Stimulated activated CD8-positive, alpha-beta memory T cell treated with anti-CD3 and anti-CD28 coated beads, Interleukin-15, amount 100 ng/mL, for 48 hours (primary cell): ENCODE measurements at regions not wholly inside any gene's neighbourhood (a gene's known extent, or its start where the extent isn't known, plus 50 kb on each side); places are given as distances from the start of the nearest gene placed in this dataset.
"Not testable (repeated sequence)": the region's sequence is repeated elsewhere in the genome, so short reads cannot be mapped to it uniquely, and the experiment has no call there.

Experiments used
- DNase-seq, 2 donors: peaks; one replicate each; pipeline ENCODE4 v3.0.0-alpha.2; 2020; ENCODE audit warnings: low read depth in 2 of 2

DNA sequence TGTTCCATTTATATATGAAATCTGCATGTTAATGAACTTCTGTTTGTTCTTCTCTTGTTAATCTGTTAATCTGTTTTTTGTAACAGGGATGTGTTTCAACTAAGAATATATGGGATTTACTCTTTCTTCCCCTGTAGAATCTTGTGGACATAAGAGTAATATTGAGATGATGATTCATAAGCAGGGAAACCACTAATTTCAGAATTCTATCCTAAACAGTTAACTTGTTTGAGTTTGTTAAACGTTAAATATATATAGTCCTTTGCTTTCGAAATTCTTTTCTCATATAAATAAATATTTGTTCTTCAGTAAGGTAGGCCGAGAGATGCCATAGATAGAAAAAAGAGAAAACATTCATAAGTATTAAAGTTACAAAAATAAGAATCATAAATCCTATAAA is 1052.2 kb upstream of the SPRY2 start:
- DNase-seq = no peak

DNA sequence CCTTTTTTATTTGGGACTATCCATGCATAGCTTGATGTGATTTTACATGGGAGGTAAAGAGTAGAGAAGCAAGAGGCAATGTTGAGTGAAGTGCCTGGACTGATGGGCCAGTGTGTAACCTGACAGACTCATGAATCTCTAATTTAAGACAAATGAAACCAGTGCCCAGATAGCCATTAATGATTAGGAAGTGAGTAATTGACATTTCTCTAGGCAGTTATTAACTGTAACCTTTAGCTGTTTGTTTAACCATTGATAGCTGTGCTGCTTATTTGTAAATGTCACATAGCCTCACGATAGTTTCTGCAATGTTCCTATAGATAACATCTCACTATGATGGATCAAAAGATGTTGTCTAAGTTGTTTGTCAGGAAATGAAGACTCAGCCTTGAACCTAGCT is 1047.5 kb upstream of the SPRY2 start:
- no peak for DNase-seq

DNA sequence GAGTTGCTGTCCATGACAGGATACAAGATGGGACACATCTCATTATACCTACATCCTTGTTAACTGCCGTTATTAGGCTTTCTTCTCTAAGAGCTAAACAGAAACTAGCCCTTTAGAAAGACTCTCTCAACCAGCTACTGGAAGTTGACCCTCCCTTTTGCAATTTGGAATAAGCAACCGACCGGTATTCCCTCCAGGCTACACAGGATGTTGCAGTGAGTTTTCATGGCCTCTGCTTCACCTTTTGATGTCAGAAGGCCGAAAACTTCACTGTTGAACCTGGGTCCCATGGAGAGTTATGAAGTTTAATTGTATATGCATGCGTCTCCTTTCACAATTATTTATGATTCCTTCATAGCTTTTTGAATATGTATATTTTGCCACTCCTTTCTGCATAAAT is 1042.5 kb upstream of the SPRY2 start:
- DNase-seq = no peak

DNA sequence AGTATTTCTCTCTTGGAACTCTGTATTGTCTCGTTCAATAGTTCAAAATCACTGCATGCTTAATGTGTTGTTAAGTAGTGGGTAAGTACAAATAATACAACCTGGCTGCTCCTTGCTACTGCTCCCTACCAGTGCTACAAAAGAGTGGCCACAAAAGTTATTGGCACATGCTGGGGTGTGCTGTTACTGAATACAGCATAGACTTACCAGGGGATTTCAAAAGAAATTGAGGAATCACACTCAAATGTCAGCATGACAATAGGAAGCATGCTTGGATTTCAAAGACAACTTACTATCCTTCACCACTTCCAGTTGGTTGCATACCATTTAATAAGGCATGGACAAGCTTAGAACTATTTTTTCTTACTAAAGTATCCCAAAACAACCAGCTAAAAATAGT is 1041.3 kb upstream of the SPRY2 start:
- no peak for DNase-seq

DNA sequence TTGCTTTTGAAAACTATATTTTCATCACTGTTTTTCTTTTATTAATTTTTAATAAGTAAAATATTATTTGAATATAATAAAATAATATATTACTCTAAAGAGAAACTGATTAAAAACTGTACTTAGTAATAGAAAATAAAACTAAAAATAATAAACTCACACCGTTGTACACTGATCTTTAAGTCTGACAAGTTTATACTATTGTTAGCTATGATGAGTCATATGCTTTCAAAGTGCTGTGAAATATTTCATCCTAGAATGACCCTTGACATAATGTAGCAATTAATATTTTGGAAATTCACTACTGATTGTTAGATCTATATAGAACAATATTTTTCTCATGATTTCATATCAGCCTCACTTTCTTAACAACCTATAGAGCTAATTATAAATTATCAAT is 1040.6 kb upstream of the SPRY2 start:
- DNase-seq = no peak

DNA sequence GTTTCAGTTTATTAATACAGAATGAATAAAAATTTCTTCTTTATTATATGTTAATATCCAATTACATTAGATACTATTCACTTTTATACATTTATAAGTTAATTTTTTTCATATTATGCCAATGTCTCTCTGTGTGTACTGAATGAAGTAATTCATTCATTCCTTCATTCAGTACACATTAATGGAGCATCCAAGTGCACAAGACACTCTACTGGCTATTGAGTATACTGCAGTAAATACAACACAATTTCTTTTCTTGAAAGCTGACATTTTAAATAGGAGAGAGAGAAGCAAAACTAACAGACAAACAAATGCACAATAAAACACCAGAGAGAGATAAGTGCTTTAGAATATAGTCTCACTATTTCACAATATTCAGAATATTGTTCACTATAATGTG is 1038.3 kb upstream of the SPRY2 start:
- DNase-seq = no peak

DNA sequence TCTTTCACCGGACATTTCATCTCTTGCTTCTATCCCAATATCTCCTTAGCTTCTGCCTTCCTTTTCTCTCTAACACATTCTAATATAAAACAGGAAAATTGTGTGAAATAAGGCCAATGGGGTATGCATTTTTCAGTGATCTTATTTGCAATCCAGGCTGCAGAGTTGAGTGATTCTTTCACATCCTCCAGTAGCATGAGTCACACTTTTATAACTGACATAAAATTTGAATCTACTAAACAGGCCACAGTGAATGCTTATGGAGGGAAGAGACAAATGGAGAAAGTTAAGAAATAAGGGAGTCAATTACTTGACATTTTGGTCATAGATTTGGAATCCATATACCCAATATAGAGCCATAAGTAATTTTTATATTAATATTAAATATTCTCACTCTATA is 1037.0 kb upstream of the SPRY2 start:
- no peak for DNase-seq

DNA sequence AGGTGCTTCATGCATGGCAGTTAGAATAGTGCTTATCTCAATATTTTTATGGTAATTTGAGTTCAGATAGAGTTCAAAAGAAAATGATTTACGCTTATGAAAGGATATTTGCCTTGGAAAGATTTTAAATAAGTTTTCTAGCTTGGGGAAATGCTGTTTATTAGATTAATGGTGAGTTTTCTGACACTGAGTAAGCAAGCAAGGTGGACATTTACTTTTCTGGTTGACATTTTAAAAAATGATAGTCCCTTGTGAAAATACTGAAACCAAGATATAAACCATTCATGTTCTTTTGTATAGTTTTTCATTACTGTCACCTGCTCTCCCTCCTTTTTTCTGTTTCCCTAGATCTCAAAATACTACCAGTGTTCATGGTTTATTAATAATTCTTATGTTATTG is 1034.8 kb upstream of the SPRY2 start:
- DNase-seq = no peak

DNA sequence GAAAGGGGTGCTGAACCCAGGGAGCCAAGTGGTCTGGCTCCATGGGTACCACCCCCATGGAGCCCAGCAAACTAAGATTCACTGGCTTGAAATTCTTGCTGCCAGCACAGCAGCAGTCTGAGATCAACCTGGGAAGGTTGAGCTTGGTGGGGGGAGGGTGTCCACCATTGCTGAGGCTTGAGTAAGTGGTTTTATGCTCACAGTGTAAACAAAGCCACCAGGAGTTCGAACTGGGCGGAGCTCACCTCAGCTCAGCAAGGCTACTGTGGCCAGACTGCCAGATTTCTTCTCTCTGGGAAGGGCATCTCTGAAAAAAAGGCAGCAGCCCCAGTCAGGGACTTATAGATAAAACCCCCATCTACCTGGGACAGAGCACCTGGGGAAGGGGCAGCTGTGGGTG is 1021.8 kb upstream of the SPRY2 start:
- not testable (repeated sequence) for DNase-seq

DNA sequence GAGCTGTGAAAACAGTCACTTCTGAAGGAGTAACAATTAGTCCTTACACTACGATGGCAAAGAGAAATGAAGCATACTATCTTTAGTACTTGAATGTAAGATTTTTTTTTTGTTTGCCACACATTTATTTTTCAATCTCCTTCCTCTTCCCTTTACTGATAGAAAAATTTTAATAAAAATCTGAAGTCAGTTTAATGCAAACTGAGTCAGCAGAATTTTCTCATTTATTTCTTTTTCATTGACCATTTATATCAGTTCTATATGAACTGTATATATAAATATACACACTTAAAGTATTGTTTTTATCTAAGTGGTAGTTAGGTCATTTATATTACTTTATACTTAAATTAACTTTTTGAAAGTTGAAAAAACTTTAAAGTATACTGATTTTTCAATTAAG is 1009.1 kb upstream of the SPRY2 start:
- no peak for DNase-seq

DNA sequence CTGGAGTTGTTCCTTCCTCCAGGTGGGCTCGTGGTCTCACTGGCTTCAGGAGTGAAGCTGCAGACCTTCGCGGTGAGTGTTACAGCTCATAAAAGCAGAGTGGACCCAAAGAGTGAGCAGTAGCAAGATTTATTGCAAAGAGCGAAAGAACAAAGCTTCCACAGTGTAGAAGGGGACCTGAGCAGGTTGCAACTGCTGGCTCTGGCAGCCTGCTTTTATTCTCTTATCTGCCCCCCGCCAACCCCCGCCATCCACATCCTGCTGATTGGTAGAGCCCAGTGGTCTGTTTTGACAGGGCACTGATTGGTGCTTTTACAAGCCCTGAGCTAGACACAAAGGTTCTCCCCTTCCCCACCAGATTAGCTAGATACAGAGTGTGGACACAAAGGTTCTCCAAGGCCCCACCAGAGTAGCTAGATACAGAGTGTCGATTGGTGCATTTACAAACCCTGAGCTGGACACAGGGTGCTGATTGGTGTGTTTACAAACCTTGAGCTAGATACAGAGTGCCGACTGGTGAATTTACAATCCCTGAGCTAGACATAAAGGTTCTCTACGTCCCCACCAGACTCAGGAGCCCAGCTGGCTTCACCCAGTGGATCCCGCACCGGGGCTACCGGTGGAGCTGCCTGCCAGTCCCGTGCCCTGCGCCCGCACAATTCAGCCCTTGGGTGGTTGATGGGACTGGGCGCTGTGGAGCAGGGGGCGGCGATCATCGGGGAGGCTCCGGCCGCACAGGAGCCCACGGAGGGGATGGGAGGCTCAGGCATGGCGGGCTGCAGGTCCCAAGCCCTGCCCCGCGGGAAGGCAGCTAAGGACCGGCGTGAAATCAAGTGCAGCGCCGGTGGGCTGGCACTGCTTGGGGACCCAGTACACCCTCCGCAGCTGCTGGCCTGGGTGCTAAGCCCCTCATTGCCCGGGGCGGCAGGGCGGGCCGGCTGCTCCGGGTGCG is 999.5 kb upstream of the SPRY2 start:
- DNase-seq = not testable (repeated sequence)

DNA sequence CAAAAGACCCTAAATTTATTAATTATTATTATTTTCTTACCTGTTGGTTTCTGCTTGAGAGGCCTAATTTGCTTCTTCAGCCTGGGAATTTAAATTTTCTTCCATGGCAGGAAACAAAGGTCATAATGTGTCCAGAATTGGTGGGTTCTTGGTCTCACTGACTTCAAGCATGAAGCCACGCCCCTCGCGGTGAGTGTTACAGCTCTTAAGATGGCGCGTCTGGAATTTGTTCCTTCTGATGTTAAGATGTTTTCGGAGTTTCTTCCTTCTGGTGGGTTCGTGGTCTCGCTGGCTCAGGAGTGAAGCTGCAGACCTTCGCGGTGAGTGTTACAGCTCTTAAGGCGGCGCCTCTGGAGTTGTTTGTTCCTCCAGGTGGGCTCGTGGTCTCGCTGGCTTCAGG is 998.7 kb upstream of the SPRY2 start:
- not testable (repeated sequence) for DNase-seq

DNA sequence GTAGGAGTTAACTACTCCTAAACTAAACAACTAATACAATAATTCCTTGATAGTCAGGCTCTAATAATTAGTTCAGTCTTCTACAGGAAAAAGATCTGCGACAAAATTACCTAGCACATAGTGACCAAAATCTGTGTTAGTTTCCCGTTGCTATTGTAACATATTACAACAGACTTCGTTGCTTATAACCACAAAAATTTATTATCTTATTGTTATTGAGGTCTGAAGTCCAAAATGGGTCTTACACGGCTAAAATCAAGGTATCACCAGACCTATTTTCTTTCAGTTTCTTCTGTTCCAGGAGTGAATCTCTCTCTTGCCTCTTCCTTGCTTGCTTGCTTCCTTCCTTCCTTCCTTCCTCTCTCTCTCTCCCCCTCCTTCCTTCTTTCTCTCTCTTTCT is 993.6 kb upstream of the SPRY2 start:
- no peak for DNase-seq

DNA sequence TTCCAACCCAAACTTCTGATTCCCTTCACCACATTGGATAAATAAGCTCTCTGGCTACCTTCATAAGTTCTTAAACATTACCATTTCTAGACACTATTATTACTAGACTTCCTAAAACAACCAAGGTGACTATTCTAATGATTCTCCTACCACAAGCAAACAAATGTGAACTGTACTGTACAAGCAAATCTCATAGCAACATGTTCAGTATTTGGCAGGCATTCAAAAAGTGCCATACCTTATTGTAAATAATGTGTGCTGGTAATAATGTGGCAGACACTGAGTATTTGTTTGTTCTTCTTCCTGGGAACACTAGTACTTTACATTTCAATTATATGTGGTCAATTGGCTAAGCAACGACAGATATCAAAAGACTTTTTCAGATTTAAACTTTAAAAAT is 986.0 kb upstream of the SPRY2 start:
- DNase-seq = no peak

DNA sequence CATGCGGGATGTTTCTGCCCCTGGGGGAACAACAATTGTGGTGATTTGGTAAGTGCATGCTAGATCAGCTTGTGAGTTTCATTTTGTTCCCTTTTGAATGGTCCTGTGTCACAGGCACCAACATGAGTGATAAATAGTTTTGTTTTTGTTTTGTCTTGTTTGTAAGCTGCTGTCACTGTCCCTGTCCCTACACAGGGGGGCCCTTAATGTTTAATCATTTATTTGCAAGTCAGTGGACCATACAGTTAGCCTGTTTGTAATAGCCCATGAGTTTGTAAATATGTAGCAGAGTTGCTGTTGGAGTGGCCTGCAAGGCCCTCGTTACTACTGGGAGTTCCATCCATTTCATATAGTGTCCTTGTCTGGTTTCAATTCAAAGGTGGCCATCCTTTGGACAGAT is 979.6 kb upstream of the SPRY2 start:
- no peak for DNase-seq

DNA sequence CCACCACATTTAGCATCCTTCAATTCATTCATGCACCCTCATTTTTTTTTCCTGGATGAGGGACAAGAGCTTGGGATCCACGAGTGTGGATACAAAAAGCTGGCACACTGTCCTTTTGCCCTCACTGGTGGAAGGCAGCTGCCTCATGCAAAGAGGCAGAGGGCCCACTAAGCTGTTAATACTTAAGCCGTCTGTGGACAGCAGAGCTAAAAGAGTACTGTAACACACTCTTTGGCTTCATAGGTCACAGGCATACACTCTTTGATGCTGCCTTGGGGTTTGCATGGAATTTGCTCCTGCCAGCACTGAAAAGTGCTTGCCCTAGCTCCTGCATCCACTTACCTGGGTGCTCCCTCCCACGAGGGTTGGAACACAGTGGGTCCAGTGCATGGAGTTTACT is 978.4 kb upstream of the SPRY2 start:
- no peak for DNase-seq

DNA sequence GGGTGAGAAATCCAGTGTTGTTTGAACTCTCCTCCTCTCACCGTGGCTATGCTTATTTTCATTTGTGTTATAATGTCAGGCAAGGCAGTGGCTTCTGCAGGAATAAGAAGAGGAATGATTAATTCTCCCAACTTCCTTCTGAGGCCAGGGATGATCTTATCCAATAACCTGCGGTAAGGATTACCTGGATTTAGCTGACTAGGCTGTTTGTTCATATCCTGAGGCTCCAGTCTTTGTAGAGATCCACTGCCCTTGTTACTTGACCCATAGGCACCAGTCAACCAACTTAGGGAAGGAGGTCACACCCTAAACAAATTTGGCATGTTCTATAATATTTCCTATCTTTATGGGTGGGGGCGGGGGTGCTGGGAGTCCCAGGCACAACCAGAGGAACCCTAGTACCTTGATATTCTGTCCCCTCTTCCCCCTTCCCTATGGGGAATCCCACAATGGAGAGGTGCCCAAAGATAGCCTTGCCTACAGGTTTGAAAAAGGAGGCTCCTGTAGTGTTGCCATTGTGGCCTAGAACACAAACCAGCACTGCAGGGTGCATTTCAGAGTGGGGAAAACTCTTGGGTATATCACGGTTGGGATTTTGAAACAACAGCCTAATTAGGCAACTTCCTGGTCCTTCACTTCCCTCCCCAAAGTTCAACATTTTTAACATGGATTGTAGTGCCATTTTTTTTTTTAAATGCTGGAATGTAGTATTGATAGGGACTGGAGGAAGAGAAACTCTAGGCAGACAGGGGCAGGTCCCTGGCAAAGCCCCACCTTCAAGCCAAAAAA is 977.5 kb upstream of the SPRY2 start:
- DNase-seq = no peak

DNA sequence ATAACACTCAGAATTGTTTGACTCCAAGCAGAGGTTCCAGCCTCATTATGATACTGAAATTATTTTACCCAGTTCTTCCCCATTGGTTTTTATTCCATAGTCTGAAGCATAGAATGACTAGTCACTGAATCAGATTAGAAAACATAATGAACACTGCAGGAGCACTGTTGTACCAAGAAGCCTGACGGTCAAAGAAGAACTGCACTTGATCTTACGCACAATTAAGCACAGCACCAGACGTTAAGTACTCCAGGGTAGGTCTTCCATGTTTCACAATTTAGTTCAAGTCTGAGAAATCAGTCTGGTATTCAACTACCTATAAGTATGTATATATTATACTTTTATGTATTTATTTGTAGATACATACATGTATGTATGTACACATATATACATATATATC is 973.5 kb upstream of the SPRY2 start:
- no peak for DNase-seq

DNA sequence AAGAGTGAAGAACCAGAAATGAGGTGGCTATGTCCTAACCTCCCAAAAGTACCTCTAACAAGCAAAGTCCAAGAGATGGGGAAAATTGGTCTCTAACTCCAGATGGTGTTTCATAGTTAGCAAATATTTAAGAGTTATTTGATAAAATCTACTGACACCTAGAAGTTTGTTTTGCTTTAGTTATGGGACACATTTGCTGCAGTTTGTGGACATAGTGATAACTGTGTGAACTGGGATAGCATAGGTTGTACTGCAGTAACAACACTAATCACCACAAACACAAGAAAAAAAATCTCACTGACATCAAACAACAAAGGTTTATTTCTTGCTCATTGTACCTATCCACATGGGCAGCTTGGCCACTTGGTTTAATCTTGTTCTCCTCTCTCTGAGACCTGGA is 965.0 kb upstream of the SPRY2 start:
- DNase-seq = no peak

DNA sequence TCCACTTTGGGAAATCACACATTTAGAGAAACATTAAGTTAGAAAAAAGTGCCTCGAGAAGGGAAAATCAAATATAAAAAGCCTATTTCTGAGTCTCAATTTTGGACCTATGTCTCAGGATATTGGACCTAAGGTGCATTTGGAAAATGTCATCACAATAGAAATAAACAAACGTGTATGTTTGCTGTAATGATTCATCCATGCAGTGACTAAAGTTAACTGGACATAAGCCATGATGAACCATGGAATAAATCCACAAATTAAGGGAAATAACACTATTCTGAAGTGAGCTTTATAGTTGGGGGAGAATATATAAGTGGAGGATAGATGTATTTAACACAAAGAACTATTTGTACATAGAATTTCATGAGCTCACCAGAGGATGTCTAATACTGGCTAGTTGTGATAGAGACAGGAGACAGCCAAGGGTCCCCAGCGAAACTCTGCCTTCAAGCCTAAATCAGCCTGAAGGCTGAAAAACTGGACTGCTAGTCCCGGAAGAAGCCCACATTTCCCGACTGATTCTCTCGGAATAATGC is 963.3 kb upstream of the SPRY2 start:
- no peak for DNase-seq

DNA sequence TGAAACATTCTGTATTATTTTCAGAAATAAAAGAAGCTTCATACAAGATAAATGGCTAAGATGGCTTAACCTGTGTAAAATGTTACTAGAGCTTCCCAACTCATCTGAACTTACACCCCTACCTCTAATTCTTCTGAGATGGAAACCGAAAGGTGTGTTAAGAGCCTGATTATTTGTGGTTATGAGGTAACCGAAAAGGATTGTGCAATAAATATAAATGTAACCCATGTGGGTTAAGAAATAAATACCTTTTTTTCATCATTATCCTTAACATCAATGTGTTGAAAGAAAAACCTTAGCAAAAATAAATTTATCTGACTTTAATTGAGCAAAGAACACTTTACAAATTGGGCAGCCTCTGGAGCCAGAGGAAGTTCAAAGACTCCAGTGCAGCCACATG is 961.8 kb upstream of the SPRY2 start:
- DNase-seq = no peak

DNA sequence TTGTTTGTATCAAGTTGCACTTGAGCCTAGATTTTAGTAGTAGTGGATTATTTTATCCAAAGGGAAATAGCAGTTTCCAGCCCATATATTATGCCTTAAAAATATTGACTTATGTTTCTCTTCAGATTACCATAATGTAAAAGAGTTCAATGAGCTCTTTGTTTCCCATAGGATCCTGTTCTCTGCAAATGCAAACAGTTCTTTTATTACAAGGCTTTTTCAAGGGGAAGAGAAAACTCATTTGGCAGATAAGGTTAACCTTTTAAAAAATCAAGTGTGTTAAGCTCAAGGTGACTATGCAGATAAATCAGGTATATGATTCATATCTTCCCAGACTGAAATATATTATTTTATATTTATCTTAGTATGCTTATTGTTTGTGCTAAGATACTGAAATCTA is 961.2 kb upstream of the SPRY2 start:
- no peak for DNase-seq

DNA sequence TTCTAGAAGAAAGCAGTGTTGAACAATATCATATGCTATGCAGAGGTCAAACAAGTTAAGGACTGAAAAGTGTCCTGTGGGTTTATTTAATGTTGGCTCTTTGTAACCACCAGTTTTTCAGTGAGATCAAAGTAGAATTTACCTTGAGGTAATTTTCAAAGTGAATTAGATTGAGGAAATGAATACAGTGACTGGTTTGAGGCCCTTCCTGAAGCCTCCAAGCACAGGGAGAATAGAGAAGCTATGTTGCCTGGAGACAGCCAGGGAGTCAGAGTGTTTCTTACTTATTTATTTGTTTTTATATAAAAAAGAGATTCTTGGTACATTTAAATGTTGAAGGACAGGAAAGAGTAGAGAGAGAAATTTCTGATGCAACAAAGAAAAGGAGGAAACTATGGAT is 954.3 kb upstream of the SPRY2 start:
- DNase-seq = no peak
